Adipocyte (in vitro differentiated cells): ENCODE measurements at regions not wholly inside any gene's neighbourhood (a gene's known extent, or its start where the extent isn't known, plus 50 kb on each side); places are given as distances from the start of the nearest gene placed in this dataset.

Experiments
- DNase-seq: peaks from one replicate; pipeline ENCODE4 v3.0.0-alpha.2; 2015; ENCODE audit warnings: low read depth
- H3K27me3 ChIP-seq: replicated peaks from 2 replicates; pipeline ENCODE4 v1.7.0; 2013; ENCODE audit warnings: mild to moderate bottlenecking, low read length, moderate library complexity; ENCODE audit not compliant: control insufficient read depth, insufficient read depth
- H3K36me3 ChIP-seq: 2 replicates; pipeline ENCODE4 v1.7.0; 2013; ENCODE audit warnings: low read length, mild to moderate bottlenecking, moderate library complexity; ENCODE audit not compliant: control insufficient read depth, insufficient read depth, severe bottlenecking
- H3K4me1 ChIP-seq: 2 replicates; pipeline ENCODE4 v1.7.0; 2013; ENCODE audit warnings: mild to moderate bottlenecking, low read length, moderate library complexity; ENCODE audit not compliant: control insufficient read depth, insufficient read depth
- H3K4me3 ChIP-seq: 2 replicates; pipeline ENCODE4 v1.7.0; 2013; ENCODE audit warnings: mild to moderate bottlenecking, low read length, moderate library complexity
- H3K9ac ChIP-seq: 2 replicates; pipeline ENCODE4 v1.7.0; 2013; ENCODE audit warnings: mild to moderate bottlenecking, low read length, moderate library complexity
- H3K9me3 ChIP-seq: 2 replicates; pipeline ENCODE4 v1.7.0; 2013; ENCODE audit warnings: mild to moderate bottlenecking, low read length, moderate library complexity; ENCODE audit not compliant: control insufficient read depth

DNA sequence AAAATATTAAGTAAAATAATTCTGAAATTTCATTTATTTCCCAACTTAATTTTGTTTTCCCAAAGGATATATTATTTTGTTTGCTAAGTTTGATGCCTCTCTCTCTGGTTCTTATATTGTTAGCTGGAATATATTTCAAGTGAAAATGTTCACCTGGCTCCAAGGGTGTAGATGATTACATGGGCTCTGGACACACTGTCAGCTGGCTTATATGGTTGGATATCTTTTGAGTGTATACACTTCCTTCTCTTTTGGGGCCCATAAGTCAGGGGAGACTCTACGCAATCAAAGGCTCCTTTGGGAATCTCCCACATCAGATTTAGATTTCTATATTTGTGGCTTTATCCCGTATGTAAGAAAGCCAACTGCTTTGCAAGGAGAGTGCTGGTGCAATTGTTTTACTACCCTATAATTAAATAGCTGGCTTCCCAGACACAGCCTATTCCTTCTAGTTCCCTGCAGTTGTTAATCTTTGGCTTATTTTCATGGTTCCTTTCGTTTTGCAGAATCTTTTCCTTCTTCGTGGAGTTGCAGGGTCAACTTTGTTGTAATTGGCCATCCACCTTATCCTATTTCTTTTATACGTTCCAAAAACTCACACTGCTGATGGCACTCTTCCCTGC, 225.7 kb downstream of the DPH6 start:
- Histone ChIP-seq H3K9me3 (no peaks in the 10 kb centered on the region), H3K4me3 (peak overlapping the region; percentile 44), H3K4me1 (peaks cover 10% of the 10 kb centered on the region), H3K9ac (no peak overlapping the region), H3K36me3 (no peaks in the 10 kb centered on the region), H3K27me3 (no peaks in the 10 kb centered on the region)
- DNase-seq: no peak

DNA sequence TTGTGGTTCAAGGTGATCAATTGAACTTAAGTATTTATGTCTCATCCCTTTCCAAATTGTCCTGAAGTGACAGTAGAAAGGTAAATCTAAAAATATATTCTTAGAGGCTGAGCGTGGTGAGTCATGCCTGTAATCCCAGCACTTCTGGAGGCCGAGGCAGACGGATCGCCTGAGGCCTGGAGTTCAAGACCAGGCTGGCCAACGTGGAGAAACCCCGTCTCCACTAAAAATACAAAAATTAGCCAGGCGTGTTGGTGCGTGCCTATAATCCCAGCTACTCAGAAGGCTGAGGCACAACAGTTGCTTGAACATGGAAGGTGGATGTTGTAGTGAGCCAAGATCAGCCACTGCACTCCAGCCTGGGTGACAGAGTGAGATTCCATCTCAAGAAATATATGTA, 226.6 kb downstream of the DPH6 start:
- Histone ChIP-seq H3K9me3 (no peaks in the 10 kb centered on the region), H3K9ac (no peak overlapping the region), H3K27me3 (no peaks in the 10 kb centered on the region), H3K4me3 (no peak overlapping the region), H3K36me3 (no peaks in the 10 kb centered on the region), H3K4me1 (peaks cover 10% of the 10 kb centered on the region)
- no peak for DNase-seq

DNA sequence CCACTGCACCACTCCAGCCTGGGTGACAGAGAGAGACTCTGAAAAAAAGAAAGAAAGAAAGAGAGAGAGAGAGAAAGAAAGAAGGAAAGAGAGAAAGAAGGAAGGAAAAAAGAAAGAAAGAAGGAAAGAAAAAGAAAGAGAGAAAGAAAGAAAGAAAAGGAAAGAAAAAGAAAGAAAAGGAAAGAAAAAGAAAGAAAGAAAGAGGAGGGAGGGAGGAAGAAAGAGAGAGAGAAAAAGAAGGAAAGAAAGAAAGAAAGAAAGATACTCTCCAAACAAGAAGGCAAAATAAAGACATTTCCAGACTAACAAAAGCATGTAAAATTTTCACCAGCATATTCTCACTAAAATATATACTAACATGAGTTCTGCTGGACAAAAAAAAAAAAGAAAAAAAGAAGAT, 228.7 kb downstream of the DPH6 start:
- Histone ChIP-seq H3K27me3 (no peaks in the 10 kb centered on the region), H3K36me3 (no peaks in the 10 kb centered on the region), H3K9me3 (no peaks in the 10 kb centered on the region), H3K9ac (no peak overlapping the region), H3K4me1 (peaks cover 12% of the 10 kb centered on the region), H3K4me3 (no peak overlapping the region)
- DNase-seq: no peak

DNA sequence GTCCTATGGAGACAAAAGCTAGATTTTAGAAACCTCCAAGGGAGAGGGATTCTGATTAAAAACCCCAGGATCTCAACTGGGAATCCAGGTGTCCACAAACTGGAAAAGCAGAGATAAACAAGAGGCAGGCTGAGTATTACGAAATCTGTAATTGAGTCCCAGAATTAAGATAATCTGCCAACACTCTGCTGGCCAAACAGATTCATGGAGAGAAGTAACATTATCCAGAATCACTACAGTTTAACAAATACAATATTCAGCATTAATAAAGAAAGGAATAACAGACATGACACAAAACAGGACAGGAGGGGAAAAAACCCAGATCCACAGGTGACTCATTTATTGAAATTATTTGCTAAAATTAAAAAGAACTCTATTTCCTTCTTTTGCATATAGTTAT, 227.2 kb upstream of the NANOGP8 start:
- no peak overlapping the region for H3K9ac ChIP-seq
- peaks cover 26% of the 10 kb centered on the region for H3K4me1 ChIP-seq
- H3K4me3 ChIP-seq: no peak overlapping the region
- no peaks in the 10 kb centered on the region for H3K36me3 ChIP-seq
- no peaks in the 10 kb centered on the region for H3K27me3 ChIP-seq
- no peak for DNase-seq
- no peaks in the 10 kb centered on the region for H3K9me3 ChIP-seq

DNA sequence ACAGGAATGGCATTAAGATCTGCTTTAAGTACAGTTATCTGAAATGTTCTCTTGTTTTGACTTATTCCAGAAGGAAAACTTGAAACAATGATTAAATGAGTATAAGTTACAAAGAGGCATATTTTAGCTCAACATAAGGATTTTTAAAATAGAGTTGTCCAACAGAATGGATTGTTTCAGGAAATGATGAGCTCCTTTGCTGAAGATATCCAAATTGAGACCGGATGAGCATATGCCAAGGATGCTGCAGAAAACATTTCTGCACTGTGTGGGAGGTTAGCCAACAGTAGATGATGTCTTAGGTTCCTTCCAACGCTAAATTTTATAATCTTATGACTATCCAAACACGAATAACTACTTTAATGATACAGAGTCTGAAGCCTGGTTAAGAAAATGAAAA, 226.5 kb upstream of the NANOGP8 start:
- no peak for DNase-seq
- H3K4me3 ChIP-seq: no peak overlapping the region
- peaks cover 33% of the 10 kb centered on the region for H3K4me1 ChIP-seq

DNA sequence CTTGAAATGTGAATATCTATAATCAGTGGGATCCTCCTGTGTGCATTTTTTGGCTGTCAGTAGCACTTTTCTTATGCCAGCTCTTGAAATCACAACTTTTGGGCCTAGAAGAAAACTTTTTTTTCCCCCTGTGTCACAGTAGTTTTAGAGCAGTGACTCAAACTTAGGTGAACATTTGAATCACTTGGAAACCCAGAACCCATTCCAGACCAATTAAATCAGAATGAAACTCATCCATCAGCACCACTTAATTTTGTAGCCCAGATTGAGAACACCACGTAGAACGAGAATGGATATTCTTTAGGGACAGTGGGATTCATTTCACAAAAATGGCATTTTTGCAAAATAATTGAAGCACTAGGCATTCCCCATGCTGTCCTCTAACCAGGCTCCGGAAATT, 224.8 kb upstream of the NANOGP8 start:
- DNase-seq: peak; percentile 19
- Histone ChIP-seq H3K9ac (peak overlapping the region; percentile 81), H3K9me3 (no peaks in the 10 kb centered on the region), H3K4me1 (peaks cover 47% of the 10 kb centered on the region), H3K36me3 (no peaks in the 10 kb centered on the region), H3K4me3 (no peak overlapping the region), H3K27me3 (no peaks in the 10 kb centered on the region)

More for the DNA sequence above, 226.5 kb upstream of the NANOGP8 start:
- Histone ChIP-seq H3K36me3 (no peaks in the 10 kb centered on the region), H3K27me3 (no peaks in the 10 kb centered on the region), H3K9ac (no peak overlapping the region), H3K9me3 (no peaks in the 10 kb centered on the region)

DNA sequence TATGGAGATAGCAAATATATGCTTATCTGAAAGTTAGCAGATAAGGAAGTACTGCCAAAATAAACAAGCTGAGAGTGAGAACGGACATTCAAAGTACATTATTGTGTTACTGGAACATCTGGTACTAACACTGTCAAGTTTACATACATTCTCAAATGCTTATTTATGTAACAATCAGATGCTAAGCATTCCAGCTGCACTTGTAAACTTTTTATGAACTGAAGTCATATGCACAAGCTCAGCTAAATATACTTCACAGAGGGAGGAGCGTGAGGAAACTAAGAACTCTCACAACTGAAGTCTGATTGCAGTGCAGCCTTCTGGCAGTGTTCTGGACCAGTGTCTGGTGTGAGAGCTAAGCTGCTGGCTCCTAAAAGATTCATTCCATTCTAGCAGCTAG, 223.7 kb upstream of the NANOGP8 start:
- H3K4me3 ChIP-seq: no peak overlapping the region
- H3K4me1 ChIP-seq: peaks cover 47% of the 10 kb centered on the region
- DNase-seq: peak; percentile 92
- H3K9me3 ChIP-seq: no peaks in the 10 kb centered on the region
- no peaks in the 10 kb centered on the region for H3K27me3 ChIP-seq
- no peaks in the 10 kb centered on the region for H3K36me3 ChIP-seq
- peak overlapping the region; percentile 81 for H3K9ac ChIP-seq

DNA sequence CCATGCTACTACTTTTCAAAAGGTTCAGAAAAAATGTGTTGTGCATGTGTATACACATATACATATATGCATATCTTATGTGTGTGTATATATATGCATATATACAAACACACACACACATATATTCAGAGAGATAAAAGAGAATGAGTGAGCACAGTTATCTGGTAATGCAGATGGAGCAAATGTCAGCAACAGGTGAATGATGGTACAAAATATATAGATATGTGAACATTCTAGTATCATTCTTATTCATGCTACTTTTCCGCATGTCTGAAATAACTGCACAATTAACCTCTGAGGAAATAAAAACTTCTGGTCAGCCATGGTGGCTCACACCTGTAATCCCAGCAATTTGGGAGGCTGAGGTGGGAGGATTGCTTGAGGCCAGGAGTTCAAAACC, 222.6 kb upstream of the NANOGP8 start:
- H3K36me3 ChIP-seq: no peaks in the 10 kb centered on the region
- no peaks in the 10 kb centered on the region for H3K27me3 ChIP-seq
- no peak for DNase-seq
- no peak overlapping the region for H3K9ac ChIP-seq
- no peaks in the 10 kb centered on the region for H3K9me3 ChIP-seq
- H3K4me3 ChIP-seq: no peak overlapping the region
- peaks cover 47% of the 10 kb centered on the region for H3K4me1 ChIP-seq

DNA sequence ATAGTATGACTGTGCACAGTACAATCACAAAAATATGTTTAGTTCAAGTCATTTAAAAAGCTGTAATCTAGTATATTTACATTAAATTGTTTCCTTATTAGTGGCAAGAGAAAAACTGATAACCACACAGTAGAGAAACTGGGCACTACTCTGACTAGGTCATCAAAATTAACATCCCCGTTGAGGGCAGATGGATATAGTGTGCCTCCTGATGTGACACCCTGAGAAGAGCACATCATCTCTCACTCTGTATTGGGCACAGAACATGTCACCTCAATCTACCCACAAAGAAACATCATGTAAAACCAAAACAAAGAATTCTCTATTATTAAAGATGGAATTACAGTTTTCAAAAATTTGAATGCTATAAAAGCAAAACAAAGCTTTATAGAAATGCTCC, 221.9 kb upstream of the NANOGP8 start:
- Histone ChIP-seq H3K27me3 (no peaks in the 10 kb centered on the region), H3K9me3 (no peaks in the 10 kb centered on the region), H3K36me3 (no peaks in the 10 kb centered on the region), H3K9ac (peak overlapping the region; percentile 63), H3K4me1 (peaks cover 45% of the 10 kb centered on the region), H3K4me3 (peak overlapping the region; percentile 19)
- no peak for DNase-seq

DNA sequence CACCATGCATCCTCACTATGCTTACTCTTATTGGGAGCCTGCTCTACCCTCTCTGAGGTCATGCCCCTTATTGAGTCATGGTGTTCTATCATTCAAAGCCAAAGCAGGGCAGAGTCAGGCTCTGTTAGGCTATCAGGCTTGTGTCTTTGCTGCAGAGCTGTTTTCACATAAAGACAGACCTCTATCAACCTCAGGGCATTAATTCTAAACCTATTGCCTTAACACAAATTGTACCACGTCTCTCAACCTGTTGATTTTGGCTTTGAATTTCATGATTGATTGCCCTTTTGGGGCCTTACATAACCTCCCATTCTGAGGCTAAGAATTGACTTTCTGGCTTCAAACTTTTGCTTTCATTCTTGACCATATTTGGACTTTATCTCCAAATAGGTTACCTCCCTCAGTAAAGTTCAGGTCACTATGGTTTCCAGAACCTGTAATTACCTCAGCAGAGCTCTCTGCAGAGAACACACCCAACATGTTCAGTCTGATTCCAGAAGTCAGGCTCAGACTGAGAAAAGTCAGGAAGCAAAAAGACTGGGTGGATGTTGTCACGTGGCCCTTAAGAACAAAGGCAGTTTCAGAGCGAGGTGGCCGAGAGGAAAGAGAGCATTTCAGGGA, 221.4 kb upstream of the NANOGP8 start:
- Histone ChIP-seq H3K27me3 (no peaks in the 10 kb centered on the region), H3K4me3 (peak overlapping the region; percentile 19), H3K4me1 (peaks cover 45% of the 10 kb centered on the region), H3K9ac (peak overlapping the region; percentile 63), H3K36me3 (no peaks in the 10 kb centered on the region), H3K9me3 (no peaks in the 10 kb centered on the region)
- peak; percentile 35 for DNase-seq

DNA sequence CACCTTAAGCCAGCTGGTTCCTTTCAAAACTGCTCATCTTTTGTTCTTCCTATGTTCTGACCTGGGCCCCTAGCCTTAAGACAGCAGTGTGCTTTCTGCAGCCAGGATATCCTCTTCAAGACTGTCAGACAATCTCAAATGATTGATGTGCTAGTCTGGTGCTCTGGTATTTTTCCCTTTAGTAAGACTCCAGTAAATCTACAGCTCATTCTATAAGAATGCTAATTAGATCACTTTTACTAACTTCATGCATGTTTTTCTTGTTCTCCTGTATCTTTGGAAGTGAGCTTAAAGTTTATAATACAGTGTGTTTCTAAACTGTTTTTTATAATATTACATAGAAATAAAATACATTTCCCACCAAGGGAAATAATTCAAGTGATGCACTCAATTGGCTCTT, 220.9 kb upstream of the NANOGP8 start:
- no peaks in the 10 kb centered on the region for H3K27me3 ChIP-seq
- DNase-seq: peak; percentile 43
- H3K9ac ChIP-seq: peak overlapping the region; percentile 63
- H3K4me3 ChIP-seq: no peak overlapping the region
- H3K36me3 ChIP-seq: no peaks in the 10 kb centered on the region
- no peaks in the 10 kb centered on the region for H3K9me3 ChIP-seq
- peaks cover 45% of the 10 kb centered on the region for H3K4me1 ChIP-seq
